Hepatocyte (in vitro differentiated cells): ENCODE measurements at regions not wholly inside any gene's neighbourhood (a gene's known extent, or its start where the extent isn't known, plus 50 kb on each side); places are given as distances from the start of the nearest gene placed in this dataset.

Experiments used
- DNase-seq: peaks from one replicate; pipeline ENCODE4 v3.0.0-alpha.2; 2016; ENCODE audit warnings: low spot score
- H2AFZ ChIP-seq: fragments of 200-600 bp; sonication (generic); 2 replicates; pipeline ENCODE4 v1.6.0; 2016; ENCODE audit warnings: antibody characterized with exemption, mild to moderate bottlenecking
- H3K27ac ChIP-seq: fragments of 200-600 bp; sonication (generic); 2 replicates; pipeline ENCODE4 v1.5.1; 2016; ENCODE audit warnings: mild to moderate bottlenecking
- H3K27me3 ChIP-seq: fragments of 200-600 bp; sonication (generic); 2 replicates; pipeline ENCODE4 v1.6.1; 2016
- H3K36me3 ChIP-seq: fragments of 200-600 bp; sonication (generic); replicated peaks from 2 replicates; pipeline ENCODE4 v1.5.1; 2016; ENCODE audit warnings: low read depth; ENCODE audit not compliant: insufficient read depth
- H3K4me1 ChIP-seq: fragments of 200-600 bp; sonication (generic); 2 replicates; pipeline ENCODE4 v1.5.1; 2016; ENCODE audit warnings: mild to moderate bottlenecking, moderate library complexity; ENCODE audit not compliant: insufficient read depth
- H3K4me2 ChIP-seq: fragments of 200-600 bp; sonication (generic); 2 replicates; pipeline ENCODE4 v1.6.0; 2016
- H3K4me3 ChIP-seq: fragments of 200-600 bp; sonication (generic); 2 replicates; pipeline ENCODE4 v1.5.1; 2016; ENCODE audit warnings: mild to moderate bottlenecking
- H3K79me2 ChIP-seq: fragments of 200-600 bp; sonication (generic); 2 replicates; pipeline ENCODE4 v1.6.0; 2017; ENCODE audit warnings: mild to moderate bottlenecking
- H3K9me2 ChIP-seq: fragments of 200-600 bp; sonication (generic); replicated peaks from 2 replicates; pipeline ENCODE4 v1.6.0; 2017; ENCODE audit warnings: mild to moderate bottlenecking; ENCODE audit not compliant: insufficient read depth
- H3K9me3 ChIP-seq: fragments of 200-600 bp; sonication (generic); 2 replicates; pipeline ENCODE4 v1.5.1; 2016; ENCODE audit warnings: low read depth, mild to moderate bottlenecking
- H4K20me1 ChIP-seq: fragments of 200-600 bp; sonication (generic); 2 replicates; pipeline ENCODE4 v1.6.0; 2016; ENCODE audit warnings: mild to moderate bottlenecking; ENCODE audit not compliant: insufficient read depth, poor library complexity, severe bottlenecking
- EZH2 ChIP-seq: fragments of 200-600 bp; sonication (generic); IDR thresholded peaks from 2 replicates; pipeline ENCODE4 v1.6.1; 2016; ENCODE audit warnings: antibody characterized with exemption, mild to moderate bottlenecking, borderline replicate concordance
- EZH2phosphoT487 ChIP-seq: fragments of 200-600 bp; sonication (generic); IDR thresholded peaks from one replicate; pipeline ENCODE4 v1.6.1; 2018; ENCODE audit warnings: antibody characterized with exemption, mild to moderate bottlenecking, low read depth, moderate library complexity; ENCODE audit not compliant: unreplicated experiment, severe bottlenecking
- WGBS: methylation state at CpG from one replicate; pipeline ENCODE4 v1.1.6; 2016; ENCODE audit warnings: low lambda C conversion rate; ENCODE audit errors: missing lambda C conversion rate; 5-methylcytosine and 5-hydroxymethylcytosine counted together
- TF ChIP-seq, protein P1 (sequence below): fragments of 200-600 bp; sonication (generic); IDR thresholded peaks from 2 replicates; pipeline ENCODE4 v1.5.1; 2016; ENCODE audit warnings: antibody characterized with exemption, mild to moderate bottlenecking; ENCODE audit not compliant: poor library complexity

DNA sequence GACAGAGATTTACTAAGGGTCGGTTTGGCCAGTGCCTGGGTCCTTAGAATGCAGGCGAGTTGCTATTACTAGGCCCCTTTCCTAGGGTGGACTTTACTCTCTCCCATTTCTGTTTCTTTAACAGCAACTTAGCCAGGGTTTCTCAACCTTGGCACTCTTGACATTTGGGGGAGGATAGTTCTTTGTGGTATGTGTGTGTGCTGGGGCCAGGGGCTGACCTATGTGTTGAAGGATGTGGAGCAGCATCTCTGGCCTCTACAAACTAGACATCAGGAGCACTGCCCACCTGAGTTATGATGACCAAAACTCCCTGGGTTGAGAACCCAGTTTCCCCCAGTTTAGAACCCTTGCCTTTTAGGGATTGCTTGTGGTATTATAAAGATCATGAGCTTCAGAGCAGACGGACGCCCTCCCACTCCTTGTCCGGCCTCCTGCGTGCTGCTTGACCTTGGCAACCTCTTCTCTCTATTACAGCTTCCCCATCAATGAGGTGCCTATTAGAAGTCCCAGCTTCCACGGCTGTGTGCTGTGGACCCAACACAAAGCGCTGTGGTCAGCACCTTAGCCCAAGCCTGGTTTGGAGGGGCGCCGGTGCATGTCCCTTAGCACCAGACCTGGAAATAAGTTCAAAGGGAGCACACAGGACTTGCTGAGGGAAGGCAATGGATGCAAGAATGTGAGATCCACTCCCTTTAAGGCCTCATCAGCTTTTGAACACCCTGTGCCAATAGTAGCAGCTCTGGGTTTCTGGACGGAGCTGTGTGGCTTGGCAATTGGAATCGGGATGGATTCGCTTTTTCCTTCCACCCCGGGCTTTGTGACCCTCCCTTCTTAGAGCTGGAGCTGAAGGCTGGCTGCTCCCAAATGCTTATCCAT is 239.2 kb upstream of the MAF start:
- DNase-seq = peak; percentile 33
- Histone ChIP-seq H3K27me3 (no peaks in the 10 kb centered on the region), H3K4me3 (no peak overlapping the region), H3K9me3 (no peaks in the 10 kb centered on the region), H2AFZ (no peak overlapping the region), H3K4me1 (peaks cover 29% of the 10 kb centered on the region), H3K27ac (peak overlapping the region; percentile 68), H3K9me2 (no peaks in the 10 kb centered on the region), H3K36me3 (no peaks in the 10 kb centered on the region), H3K79me2 (no peaks in the 10 kb centered on the region), H4K20me1 (no peaks in the 10 kb centered on the region), H3K4me2 (peak overlapping the region; percentile 38)
- TF ChIP-seq EZH2 = no peak
- TF ChIP-seq EZH2phosphoT487 = no peak
- TF ChIP-seq, protein P1, sequence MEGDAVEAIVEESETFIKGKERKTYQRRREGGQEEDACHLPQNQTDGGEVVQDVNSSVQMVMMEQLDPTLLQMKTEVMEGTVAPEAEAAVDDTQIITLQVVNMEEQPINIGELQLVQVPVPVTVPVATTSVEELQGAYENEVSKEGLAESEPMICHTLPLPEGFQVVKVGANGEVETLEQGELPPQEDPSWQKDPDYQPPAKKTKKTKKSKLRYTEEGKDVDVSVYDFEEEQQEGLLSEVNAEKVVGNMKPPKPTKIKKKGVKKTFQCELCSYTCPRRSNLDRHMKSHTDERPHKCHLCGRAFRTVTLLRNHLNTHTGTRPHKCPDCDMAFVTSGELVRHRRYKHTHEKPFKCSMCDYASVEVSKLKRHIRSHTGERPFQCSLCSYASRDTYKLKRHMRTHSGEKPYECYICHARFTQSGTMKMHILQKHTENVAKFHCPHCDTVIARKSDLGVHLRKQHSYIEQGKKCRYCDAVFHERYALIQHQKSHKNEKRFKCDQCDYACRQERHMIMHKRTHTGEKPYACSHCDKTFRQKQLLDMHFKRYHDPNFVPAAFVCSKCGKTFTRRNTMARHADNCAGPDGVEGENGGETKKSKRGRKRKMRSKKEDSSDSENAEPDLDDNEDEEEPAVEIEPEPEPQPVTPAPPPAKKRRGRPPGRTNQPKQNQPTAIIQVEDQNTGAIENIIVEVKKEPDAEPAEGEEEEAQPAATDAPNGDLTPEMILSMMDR = no peak
- 73% methylated on average over 14 of the region's 14 CpGs for WGBS

DNA sequence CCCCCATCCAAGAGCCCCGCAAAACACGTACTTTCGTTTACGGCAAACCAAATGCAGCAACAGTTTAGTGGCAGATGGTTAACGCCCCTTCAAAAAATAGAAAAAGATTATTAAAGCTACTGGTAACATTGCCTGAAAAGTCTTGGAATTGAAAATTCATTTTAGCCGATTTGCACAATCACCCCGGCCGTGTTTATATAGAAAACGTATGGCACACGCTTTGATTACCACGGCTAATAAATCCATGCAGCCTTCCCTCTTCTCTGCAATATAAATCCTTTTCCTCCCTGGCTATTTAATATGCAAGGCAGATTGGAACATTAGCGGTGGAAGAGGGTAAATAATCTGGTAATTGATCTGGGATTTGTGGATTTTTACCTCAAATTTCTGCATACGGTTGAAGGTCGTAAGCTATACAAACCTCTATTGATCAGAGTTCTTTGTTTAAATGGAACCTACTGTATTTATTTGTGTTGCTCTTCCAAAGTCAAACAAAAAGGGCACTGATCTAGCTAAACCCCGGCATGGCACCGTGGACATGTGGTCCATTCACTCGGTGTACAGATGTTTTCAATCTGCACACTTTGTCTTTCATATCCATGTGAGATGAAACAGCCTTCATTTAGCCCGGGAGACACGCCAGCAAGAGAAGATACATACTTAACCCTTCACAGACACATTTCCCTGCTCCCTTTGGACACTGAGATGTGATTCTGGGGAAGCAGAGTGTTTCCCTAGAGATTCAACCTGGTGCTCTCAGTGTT is 238.1 kb upstream of the MAF start:
- Histone ChIP-seq H3K27ac (peak overlapping the region; percentile 75), H3K4me3 (no peak overlapping the region), H3K27me3 (no peaks in the 10 kb centered on the region), H3K9me2 (no peaks in the 10 kb centered on the region), H3K4me2 (peak overlapping the region; percentile 74), H3K4me1 (peaks cover 29% of the 10 kb centered on the region), H3K9me3 (no peaks in the 10 kb centered on the region), H2AFZ (peak overlapping the region; percentile 22), H4K20me1 (no peaks in the 10 kb centered on the region), H3K36me3 (no peaks in the 10 kb centered on the region), H3K79me2 (no peaks in the 10 kb centered on the region)
- peak; percentile 49 for DNase-seq
- WGBS = 43% methylated on average over 19 of the region's 19 CpGs
- TF ChIP-seq EZH2 = no peak
- no peak for TF ChIP-seq EZH2phosphoT487
- TF ChIP-seq, protein P1 = no peak

DNA sequence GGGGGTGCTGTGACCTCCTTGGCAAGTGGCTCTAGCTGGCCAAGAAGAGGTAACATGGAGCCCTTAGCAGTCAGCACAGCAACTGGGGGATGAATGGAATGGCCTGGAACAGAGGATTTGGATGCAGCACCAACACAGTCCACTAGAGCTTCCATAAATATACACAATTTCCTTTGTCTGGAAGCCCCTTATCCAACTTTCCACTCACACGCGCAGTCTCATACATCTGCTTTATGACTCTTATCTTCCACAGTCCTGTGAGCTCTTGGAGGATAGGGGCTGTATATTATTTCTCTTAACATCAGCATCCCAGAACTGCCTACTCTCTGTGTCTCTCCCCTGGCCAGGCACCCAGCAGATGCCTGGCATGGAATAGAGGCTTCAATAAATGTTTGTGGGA is 235.6 kb upstream of the MAF start:
- Histone ChIP-seq H3K27ac (no peak overlapping the region), H2AFZ (no peak overlapping the region), H3K9me3 (no peaks in the 10 kb centered on the region), H3K4me3 (no peak overlapping the region), H3K27me3 (no peaks in the 10 kb centered on the region), H3K4me1 (peaks cover 28% of the 10 kb centered on the region), H4K20me1 (no peaks in the 10 kb centered on the region), H3K36me3 (no peaks in the 10 kb centered on the region), H3K4me2 (no peak overlapping the region), H3K79me2 (no peaks in the 10 kb centered on the region), H3K9me2 (no peaks in the 10 kb centered on the region)
- no peak for TF ChIP-seq EZH2
- TF ChIP-seq, protein P1 = no peak
- TF ChIP-seq EZH2phosphoT487 = no peak
- DNase-seq = no peak
- WGBS = 80% methylated on average over 2 of the region's 2 CpGs
